Neural cell (in vitro differentiated cells): ENCODE measurements at regions not wholly inside any gene's neighbourhood (a gene's known extent, or its start where the extent isn't known, plus 50 kb on each side); places are given as distances from the start of the nearest gene placed in this dataset.

Source experiments
- H2AFZ ChIP-seq: fragments of 200-600, 300-800 bp; sonication (generic), shearing (Covaris generic); 2 replicates; pipeline ENCODE4 v1.6.0; 2014; ENCODE audit warnings: low read depth, mild to moderate bottlenecking, antibody characterized with exemption, low read length, moderate library complexity
- H3F3A ChIP-seq: fragments of 200-600 bp; shearing (Covaris generic); 2 replicates; pipeline ENCODE4 v1.6.1; 2016; ENCODE audit warnings: mild to moderate bottlenecking, moderate library complexity, mixed read lengths, antibody characterized with exemption, low read length; ENCODE audit not compliant: insufficient read depth, poor library complexity, severe bottlenecking
- H3K27ac ChIP-seq: fragments of 200-600, 300-800 bp; sonication (generic), shearing (Covaris generic); 2 replicates; pipeline ENCODE4 v1.5.1; 2014; ENCODE audit warnings: mild to moderate bottlenecking, low read length, moderate library complexity
- H3K27me3 ChIP-seq: fragments of 300-800, 200-600 bp; sonication (generic), shearing (Covaris generic); 2 replicates; pipeline ENCODE4 v1.6.0; 2014; ENCODE audit warnings: mild to moderate bottlenecking, low read depth, low read length, moderate library complexity; ENCODE audit not compliant: insufficient read depth
- H3K36me3 ChIP-seq: fragments of 300-800, 200-600 bp; sonication (generic), shearing (Covaris generic); 2 replicates; pipeline ENCODE4 v1.5.1; 2014; ENCODE audit warnings: mild to moderate bottlenecking, antibody characterized with exemption, low read length, moderate library complexity; ENCODE audit not compliant: insufficient read depth
- H3K4me2 ChIP-seq: fragments of 300-800, 200-600 bp; sonication (generic), shearing (Covaris generic); 2 replicates; pipeline ENCODE4 v1.6.0; 2014; ENCODE audit warnings: mild to moderate bottlenecking, low read length
- H3K4me3 ChIP-seq: fragments of 300-800, 200-600 bp; sonication (generic), shearing (Covaris generic); 2 replicates; pipeline ENCODE4 v1.5.1; 2014; ENCODE audit warnings: mild to moderate bottlenecking, low read length, moderate library complexity
- H3K79me2 ChIP-seq: fragments of 200-600 bp; shearing (Covaris generic); replicated peaks from 2 replicates; pipeline ENCODE4 v1.6.0; 2014; ENCODE audit warnings: mild to moderate bottlenecking, low read length, moderate library complexity; ENCODE audit not compliant: insufficient read depth
- H3K9ac ChIP-seq: fragments of 300-800, 200-600 bp; sonication (generic), shearing (Covaris generic); 2 replicates; pipeline ENCODE4 v1.6.1; 2016; ENCODE audit warnings: mild to moderate bottlenecking, low read length, mixed read lengths
- H3K9me2 ChIP-seq: fragments of 200-600 bp; shearing (Covaris generic); 2 replicates; pipeline ENCODE4 v1.6.1; 2016; ENCODE audit warnings: mild to moderate bottlenecking, low read length, mixed read lengths; ENCODE audit not compliant: insufficient read depth
- H3K9me3 ChIP-seq: fragments of 200-600, 300-800 bp; sonication (generic), shearing (Covaris generic); 2 replicates; pipeline ENCODE4 v1.6.1; 2016; ENCODE audit warnings: mild to moderate bottlenecking, mixed run types, low read length, moderate library complexity, mixed read lengths
- H4K20me1 ChIP-seq: fragments of 200-600 bp; shearing (Covaris generic); 2 replicates; pipeline ENCODE4 v1.6.1; 2016; ENCODE audit warnings: mild to moderate bottlenecking, mixed run types; ENCODE audit not compliant: insufficient read depth
- EP300 ChIP-seq: fragments of 450-650 bp; conservative IDR thresholded peaks from 2 replicates; pipeline ENCODE4 v1.6.1; 2014; ENCODE audit warnings: antibody characterized with exemption, mild to moderate bottlenecking, moderate library complexity; ENCODE audit not compliant: poor library complexity, severe bottlenecking
- EZH2 ChIP-seq: fragments of 200-600, 300-800 bp; shearing (Covaris generic), sonication (generic); IDR thresholded peaks from 2 replicates; pipeline ENCODE4 v1.6.1; 2014; ENCODE audit warnings: antibody characterized with exemption, low read length, borderline replicate concordance, mild to moderate bottlenecking; ENCODE audit not compliant: insufficient read depth, poor library complexity, severe bottlenecking
- MXI1 ChIP-seq: fragments of 450-650 bp; conservative IDR thresholded peaks from 2 replicates; pipeline ENCODE4 v1.6.1; 2014; ENCODE audit warnings: antibody characterized with exemption, mild to moderate bottlenecking; ENCODE audit not compliant: poor library complexity, severe bottlenecking
- POLR2AphosphoS5 ChIP-seq: IDR thresholded peaks from 2 replicates; pipeline ENCODE4 v1.6.1; 2012
- RAD21 ChIP-seq: fragments of 450-650 bp; conservative IDR thresholded peaks from 2 replicates; pipeline ENCODE4 v1.6.1; 2014; ENCODE audit warnings: antibody characterized with exemption, mild to moderate bottlenecking, moderate library complexity
- SMC3 ChIP-seq: fragments of 450-650 bp; conservative IDR thresholded peaks from 2 replicates; pipeline ENCODE4 v1.6.1; 2014; ENCODE audit warnings: antibody characterized with exemption, mild to moderate bottlenecking, moderate library complexity; ENCODE audit not compliant: poor library complexity
- TAF1 ChIP-seq: IDR thresholded peaks from 2 replicates; pipeline ENCODE4 v1.6.1; 2012; ENCODE audit warnings: low read depth
- TF ChIP-seq, protein P1 (sequence below): IDR thresholded peaks from 2 replicates; pipeline ENCODE4 v1.6.1; 2012; ENCODE audit warnings: borderline replicate concordance
- TF ChIP-seq, protein P2 (sequence below): fragments of 450-650 bp; IDR thresholded peaks from 2 replicates; pipeline ENCODE4 v1.5.1; 2014; ENCODE audit warnings: antibody characterized with exemption, mild to moderate bottlenecking, moderate library complexity; ENCODE audit not compliant: poor library complexity, severe bottlenecking

DNA sequence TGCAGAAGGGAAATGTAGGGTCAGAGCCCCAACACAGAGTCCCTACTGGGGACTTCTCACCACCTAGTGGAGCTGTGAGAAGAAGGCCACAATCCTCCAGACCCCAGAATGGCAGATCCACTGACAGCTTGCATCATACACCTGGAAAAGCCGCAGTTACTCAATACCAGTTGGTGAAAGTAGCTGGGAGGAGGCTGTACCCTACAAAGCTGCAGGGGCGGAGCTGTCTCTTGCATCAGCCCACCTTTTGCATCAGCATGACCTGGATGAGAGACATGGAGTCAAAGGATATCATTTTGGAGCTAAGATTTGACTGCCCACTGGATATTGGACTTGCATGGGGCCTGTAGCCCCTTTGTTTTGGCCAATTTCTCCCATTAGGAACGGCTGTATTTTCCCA, 237.3 kb downstream of the CALCRL start:
- H2AFZ ChIP-seq, result no peak overlapping the region
- H4K20me1 ChIP-seq, result no peaks in the 10 kb centered on the region
- H3K27ac ChIP-seq, result no peak overlapping the region
- H3K4me3 ChIP-seq, result no peak overlapping the region
- H3F3A ChIP-seq, result no peaks in the 10 kb centered on the region
- H3K27me3 ChIP-seq, result no peaks in the 10 kb centered on the region
- TF ChIP-seq EZH2, result no peak
- TF ChIP-seq TAF1, result no peak
- TF ChIP-seq SMC3, result no peak
- no peak for TF ChIP-seq MXI1
- TF ChIP-seq POLR2AphosphoS5, result no peak
- TF ChIP-seq, protein P1, sequence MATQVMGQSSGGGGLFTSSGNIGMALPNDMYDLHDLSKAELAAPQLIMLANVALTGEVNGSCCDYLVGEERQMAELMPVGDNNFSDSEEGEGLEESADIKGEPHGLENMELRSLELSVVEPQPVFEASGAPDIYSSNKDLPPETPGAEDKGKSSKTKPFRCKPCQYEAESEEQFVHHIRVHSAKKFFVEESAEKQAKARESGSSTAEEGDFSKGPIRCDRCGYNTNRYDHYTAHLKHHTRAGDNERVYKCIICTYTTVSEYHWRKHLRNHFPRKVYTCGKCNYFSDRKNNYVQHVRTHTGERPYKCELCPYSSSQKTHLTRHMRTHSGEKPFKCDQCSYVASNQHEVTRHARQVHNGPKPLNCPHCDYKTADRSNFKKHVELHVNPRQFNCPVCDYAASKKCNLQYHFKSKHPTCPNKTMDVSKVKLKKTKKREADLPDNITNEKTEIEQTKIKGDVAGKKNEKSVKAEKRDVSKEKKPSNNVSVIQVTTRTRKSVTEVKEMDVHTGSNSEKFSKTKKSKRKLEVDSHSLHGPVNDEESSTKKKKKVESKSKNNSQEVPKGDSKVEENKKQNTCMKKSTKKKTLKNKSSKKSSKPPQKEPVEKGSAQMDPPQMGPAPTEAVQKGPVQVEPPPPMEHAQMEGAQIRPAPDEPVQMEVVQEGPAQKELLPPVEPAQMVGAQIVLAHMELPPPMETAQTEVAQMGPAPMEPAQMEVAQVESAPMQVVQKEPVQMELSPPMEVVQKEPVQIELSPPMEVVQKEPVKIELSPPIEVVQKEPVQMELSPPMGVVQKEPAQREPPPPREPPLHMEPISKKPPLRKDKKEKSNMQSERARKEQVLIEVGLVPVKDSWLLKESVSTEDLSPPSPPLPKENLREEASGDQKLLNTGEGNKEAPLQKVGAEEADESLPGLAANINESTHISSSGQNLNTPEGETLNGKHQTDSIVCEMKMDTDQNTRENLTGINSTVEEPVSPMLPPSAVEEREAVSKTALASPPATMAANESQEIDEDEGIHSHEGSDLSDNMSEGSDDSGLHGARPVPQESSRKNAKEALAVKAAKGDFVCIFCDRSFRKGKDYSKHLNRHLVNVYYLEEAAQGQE, result no peak
- TF ChIP-seq RAD21, result no peak
- TF ChIP-seq EP300, result no peak
- TF ChIP-seq, protein P2, sequence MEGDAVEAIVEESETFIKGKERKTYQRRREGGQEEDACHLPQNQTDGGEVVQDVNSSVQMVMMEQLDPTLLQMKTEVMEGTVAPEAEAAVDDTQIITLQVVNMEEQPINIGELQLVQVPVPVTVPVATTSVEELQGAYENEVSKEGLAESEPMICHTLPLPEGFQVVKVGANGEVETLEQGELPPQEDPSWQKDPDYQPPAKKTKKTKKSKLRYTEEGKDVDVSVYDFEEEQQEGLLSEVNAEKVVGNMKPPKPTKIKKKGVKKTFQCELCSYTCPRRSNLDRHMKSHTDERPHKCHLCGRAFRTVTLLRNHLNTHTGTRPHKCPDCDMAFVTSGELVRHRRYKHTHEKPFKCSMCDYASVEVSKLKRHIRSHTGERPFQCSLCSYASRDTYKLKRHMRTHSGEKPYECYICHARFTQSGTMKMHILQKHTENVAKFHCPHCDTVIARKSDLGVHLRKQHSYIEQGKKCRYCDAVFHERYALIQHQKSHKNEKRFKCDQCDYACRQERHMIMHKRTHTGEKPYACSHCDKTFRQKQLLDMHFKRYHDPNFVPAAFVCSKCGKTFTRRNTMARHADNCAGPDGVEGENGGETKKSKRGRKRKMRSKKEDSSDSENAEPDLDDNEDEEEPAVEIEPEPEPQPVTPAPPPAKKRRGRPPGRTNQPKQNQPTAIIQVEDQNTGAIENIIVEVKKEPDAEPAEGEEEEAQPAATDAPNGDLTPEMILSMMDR, result no peak
- H3K9me2 ChIP-seq, result no peaks in the 10 kb centered on the region
- no peaks in the 10 kb centered on the region for H3K9me3 ChIP-seq
- no peaks in the 10 kb centered on the region for H3K36me3 ChIP-seq
- H3K9ac ChIP-seq, result no peak overlapping the region
- H3K4me2 ChIP-seq, result no peak overlapping the region
- no peaks in the 10 kb centered on the region for H3K79me2 ChIP-seq

DNA sequence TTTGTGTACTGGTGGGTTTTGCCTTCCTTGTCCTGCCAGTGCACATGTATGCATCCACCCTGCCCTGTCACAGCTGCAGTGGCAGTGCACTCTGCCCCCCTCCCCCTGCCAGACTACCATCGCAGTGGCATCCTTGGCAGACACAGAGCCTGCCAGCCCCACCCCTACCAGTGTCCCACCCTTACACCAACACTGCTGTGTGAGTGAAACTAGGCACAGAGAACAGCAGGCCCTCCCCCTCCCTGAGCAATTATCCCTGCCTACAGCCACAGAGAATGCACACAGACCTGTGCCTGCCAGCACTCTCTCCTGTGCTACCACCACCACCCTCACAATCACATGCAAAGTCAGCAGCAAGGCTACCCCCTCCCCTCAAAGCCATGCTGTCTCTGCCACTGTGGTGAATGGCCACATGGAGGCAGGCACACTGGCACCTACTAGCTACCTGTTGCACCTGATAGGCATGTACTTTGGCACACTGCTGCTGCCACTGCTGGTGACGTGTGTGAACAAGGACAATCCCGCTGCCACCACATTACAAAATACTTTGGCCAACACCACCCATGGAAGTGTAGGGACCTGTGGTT, 239.8 kb downstream of the CALCRL start:
- Histone ChIP-seq H3K4me2 (no peak overlapping the region), H3K36me3 (no peaks in the 10 kb centered on the region), H2AFZ (no peak overlapping the region), H3K27ac (no peak overlapping the region), H3K9me2 (no peaks in the 10 kb centered on the region), H3K79me2 (no peaks in the 10 kb centered on the region), H3K4me3 (no peak overlapping the region), H3K9me3 (no peaks in the 10 kb centered on the region), H3F3A (no peaks in the 10 kb centered on the region), H4K20me1 (no peaks in the 10 kb centered on the region), H3K9ac (no peak overlapping the region), H3K27me3 (no peaks in the 10 kb centered on the region)
- TF ChIP-seq MXI1, result no peak

DNA sequence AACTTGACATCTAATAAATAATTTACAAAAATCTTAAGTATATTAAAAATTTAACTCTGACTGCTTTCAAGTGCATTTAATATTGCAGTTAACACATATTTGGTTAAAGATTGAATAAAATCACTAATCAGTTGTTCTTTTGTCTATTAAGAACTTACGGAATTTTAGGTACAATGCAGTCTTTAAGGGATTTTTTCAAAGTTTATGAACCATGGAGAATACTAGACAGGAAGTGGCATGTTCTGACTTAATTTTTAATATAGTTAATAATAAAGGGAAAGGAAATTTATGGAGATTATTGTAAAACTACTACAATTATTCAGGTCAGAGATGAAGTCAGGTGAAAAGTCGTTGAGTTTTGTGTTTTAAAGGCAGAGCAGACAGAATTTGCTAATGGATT, 240.9 kb downstream of the CALCRL start:
- no peak overlapping the region for H3K9ac ChIP-seq
- H3K9me2 ChIP-seq, result no peaks in the 10 kb centered on the region
- H3K4me2 ChIP-seq, result no peak overlapping the region
- H3K36me3 ChIP-seq, result no peaks in the 10 kb centered on the region
- TF ChIP-seq EZH2, result no peak
- no peak for TF ChIP-seq TAF1
- no peak for TF ChIP-seq POLR2AphosphoS5
- no peaks in the 10 kb centered on the region for H3K9me3 ChIP-seq
- H3K79me2 ChIP-seq, result no peaks in the 10 kb centered on the region
- H3K27me3 ChIP-seq, result no peaks in the 10 kb centered on the region
- H3K27ac ChIP-seq, result no peak overlapping the region
- H3F3A ChIP-seq, result no peaks in the 10 kb centered on the region
- H4K20me1 ChIP-seq, result no peaks in the 10 kb centered on the region
- no peak overlapping the region for H3K4me3 ChIP-seq
- no peak overlapping the region for H2AFZ ChIP-seq
